ENCODE measurements at regions not wholly inside any gene's neighbourhood (a gene's known extent, or its start where the extent isn't known, plus 50 kb on each side); places are given as distances from the start of the nearest gene placed in this dataset.

DNA sequence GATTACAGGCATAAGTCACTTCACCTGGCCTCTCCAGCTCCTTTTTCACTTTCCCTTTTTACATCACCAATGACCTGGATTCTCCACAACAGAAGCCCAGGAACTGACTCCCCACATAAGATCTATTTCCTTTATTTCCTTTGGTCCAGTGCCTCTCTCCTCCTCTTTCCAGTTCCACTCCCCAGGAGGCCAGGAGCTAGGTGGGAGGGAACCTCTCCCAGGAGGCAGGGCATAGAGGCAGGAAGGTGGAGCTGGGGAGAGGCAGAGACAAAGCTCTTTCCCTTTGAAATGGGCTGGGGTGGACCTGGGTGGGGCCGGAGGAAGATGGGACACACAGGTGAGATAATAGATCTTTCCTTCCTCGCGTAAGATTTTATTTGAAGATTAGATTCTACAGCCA, 318.3 kb upstream of the TNRC6C start:
- Histone ChIP-seq H3K4me3 (no peak overlapping the region), H3K27ac (no peak overlapping the region), H3K36me3 (no peaks in the 10 kb centered on the region), H3K27me3 (peaks cover 0 to 3% (median 0%) of the 10 kb centered on the region in 9 donors), H3K9me3 (no peaks in the 10 kb centered on the region), H3K4me1 (peaks cover 0 to 2% (median 0%) of the 10 kb centered on the region in 12 donors)
- TF ChIP-seq, protein P1, sequence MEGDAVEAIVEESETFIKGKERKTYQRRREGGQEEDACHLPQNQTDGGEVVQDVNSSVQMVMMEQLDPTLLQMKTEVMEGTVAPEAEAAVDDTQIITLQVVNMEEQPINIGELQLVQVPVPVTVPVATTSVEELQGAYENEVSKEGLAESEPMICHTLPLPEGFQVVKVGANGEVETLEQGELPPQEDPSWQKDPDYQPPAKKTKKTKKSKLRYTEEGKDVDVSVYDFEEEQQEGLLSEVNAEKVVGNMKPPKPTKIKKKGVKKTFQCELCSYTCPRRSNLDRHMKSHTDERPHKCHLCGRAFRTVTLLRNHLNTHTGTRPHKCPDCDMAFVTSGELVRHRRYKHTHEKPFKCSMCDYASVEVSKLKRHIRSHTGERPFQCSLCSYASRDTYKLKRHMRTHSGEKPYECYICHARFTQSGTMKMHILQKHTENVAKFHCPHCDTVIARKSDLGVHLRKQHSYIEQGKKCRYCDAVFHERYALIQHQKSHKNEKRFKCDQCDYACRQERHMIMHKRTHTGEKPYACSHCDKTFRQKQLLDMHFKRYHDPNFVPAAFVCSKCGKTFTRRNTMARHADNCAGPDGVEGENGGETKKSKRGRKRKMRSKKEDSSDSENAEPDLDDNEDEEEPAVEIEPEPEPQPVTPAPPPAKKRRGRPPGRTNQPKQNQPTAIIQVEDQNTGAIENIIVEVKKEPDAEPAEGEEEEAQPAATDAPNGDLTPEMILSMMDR (IDR thresholded peaks at IDR 0.05) = no peak
- TF ChIP-seq POLR2A (IDR thresholded peaks at IDR 0.05) = no peak
- no peak for ATAC-seq
- WGBS, 4 donors = 89 to 95% (median 91%) methylated on average over 3 of the region's 3 CpGs
- intact Hi-C loops (cut with DNase I) = no loop called here
- DNase-seq = no peak

DNA sequence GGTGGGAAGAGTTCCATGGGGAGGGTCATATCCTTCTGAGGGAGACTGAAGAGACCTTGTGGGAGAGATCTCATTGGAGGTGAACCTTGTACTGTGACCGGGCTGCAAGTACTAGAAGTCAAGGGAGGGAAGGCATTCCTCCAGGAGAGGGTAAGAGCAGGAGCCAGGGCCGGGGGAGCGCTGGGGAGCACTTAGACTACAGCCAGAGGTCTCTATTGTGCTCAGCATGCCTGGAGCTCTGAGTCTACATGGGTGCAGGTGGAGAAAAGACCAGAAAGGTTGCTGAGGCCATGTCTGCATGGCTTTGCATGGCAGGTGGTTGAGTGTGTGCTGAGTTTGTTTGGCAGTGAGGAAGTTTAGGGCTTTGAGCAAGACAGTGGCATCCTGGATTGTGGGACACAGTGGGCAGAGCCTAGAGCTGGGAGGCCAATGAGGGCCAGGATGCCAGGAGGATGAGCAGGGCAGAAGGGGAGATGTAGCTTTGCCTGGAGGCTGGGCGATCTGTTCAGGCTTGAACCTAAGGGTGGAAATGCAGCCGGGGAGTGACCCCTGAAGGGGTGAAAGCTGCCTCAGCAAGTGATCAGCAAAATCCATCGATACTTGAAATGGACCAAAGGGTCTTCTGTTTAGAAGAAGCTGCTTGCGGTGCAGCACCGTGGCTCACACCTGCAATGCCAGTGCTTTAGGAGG, 317.4 kb upstream of the TNRC6C start:
- Histone ChIP-seq H3K27ac (no peak overlapping the region), H3K27me3 (peaks cover 0 to 7% (median 0%) of the 10 kb centered on the region in 9 donors), H3K4me1 (peaks cover 0 to 9% (median 0%) of the 10 kb centered on the region in 12 donors), H3K36me3 (no peaks in the 10 kb centered on the region), H3K9me3 (no peaks in the 10 kb centered on the region), H3K4me3 (no peak overlapping the region)
- ATAC-seq = no peak
- intact Hi-C loops (cut with DNase I) = no loop called here
- no peak for DNase-seq
- 89 to 90% (median 90%) methylated on average over 8 of the region's 8 CpGs for WGBS, 4 donors
- TF ChIP-seq, protein P1 (IDR thresholded peaks at IDR 0.05) = no peak
- no peak for TF ChIP-seq POLR2A (IDR thresholded peaks at IDR 0.05)

DNA sequence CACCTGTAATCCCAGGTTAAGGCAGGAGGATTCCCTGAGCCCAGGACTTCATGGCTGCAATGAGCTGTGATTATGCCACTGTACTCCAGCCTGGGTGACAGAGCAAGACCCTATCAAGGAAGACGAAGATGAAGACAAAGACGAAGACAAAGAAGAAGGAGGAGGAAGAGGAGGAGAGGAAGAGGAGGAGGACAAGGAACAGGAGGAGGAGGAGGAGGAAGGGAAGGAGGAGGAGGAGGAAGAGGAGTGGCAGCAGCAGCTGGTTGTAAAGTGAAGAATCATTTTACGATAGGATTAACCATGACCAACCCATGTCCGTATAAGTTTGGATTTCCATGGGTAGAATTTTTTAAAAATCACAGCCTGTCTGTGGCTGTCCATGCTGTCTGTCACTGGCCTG, 316.8 kb upstream of the TNRC6C start:
- no peak for TF ChIP-seq POLR2A (IDR thresholded peaks at IDR 0.05)
- TF ChIP-seq, protein P1 (IDR thresholded peaks at IDR 0.05) = no peak
- Histone ChIP-seq H3K9me3 (no peaks in the 10 kb centered on the region), H3K36me3 (no peaks in the 10 kb centered on the region), H3K4me3 (no peak overlapping the region), H3K4me1 (peaks cover 0 to 9% (median 0%) of the 10 kb centered on the region in 12 donors), H3K27ac (no peak overlapping the region), H3K27me3 (peaks cover 0 to 7% (median 0%) of the 10 kb centered on the region in 9 donors)
- WGBS, 4 donors = 71 to 86% (median 73%) methylated on average over 4 of the region's 4 CpGs
- intact Hi-C loops (cut with DNase I) = no loop called here
- DNase-seq (no peak), ATAC-seq (no peak)

DNA sequence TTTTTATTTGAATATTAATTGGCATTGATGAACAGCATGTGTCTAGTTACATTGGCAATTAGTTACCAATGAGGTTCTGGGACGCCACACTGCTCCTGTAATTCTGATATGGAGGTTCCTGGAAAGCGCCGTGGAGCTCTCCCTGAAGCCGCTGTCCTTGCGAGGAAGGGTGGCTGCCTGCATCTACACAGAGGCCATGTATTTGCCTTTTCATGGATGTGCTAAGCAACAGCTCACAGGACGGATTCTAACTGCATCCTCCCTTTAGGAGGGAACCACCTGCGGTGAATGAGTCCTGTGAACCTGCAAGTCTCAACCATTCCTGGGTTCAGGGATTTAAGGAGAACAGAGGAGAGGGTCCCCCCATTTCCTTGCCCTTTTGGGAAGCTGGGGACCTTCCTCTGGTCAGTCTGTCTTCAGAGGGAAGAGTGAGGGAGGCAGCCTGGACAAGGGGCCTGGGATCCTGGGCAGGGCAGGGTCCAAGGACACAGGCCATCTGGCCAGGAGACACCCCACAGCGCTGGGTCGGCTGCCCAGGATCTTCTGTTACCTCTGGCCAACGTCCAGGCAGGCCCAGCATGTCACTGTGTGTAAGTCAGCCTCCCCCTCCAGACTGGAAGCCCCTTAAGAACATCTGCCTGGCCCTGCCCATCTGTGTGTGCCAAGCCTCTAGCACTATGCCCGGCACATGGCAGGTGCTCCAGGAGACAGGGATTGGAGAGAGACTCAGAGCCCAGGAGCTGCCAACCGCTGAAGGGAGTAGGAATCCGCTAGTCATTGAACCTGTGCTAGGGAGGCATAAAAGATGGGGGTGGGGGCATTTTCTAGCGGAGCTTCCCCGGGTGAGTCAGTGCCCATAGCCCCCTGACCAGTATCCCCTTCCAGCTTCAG, 314.1 kb upstream of the TNRC6C start:
- Histone ChIP-seq H3K9me3 (peaks cover 0 to 5% (median 0%) of the 10 kb centered on the region in 12 donors), H3K36me3 (no peaks in the 10 kb centered on the region), H3K4me3 (no peak overlapping the region), H3K27ac (no peak overlapping the region), H3K27me3 (peaks cover 0 to 4% (median 0%) of the 10 kb centered on the region in 9 donors), H3K4me1 (peaks cover 0 to 9% (median 0%) of the 10 kb centered on the region in 12 donors)
- 80 to 87% (median 83%) methylated on average over 14 to 15 of the region's 15 CpGs for WGBS, 4 donors
- no peak for DNase-seq
- no peak for ATAC-seq
- TF ChIP-seq, protein P1 (IDR thresholded peaks at IDR 0.05) = no peak
- no peak for TF ChIP-seq POLR2A (IDR thresholded peaks at IDR 0.05)
- intact Hi-C loops (cut with DNase I) = no loop called here
